Neural progenitor cell (in vitro differentiated cells): ENCODE measurements at regions not wholly inside any gene's neighbourhood (a gene's known extent, or its start where the extent isn't known, plus 50 kb on each side); places are given as distances from the start of the nearest gene placed in this dataset.

Experiments used
- DNase-seq: peaks from one replicate; pipeline ENCODE4 v3.0.0-alpha.2; 2016; ENCODE audit warnings: low spot score
- H2AFZ ChIP-seq: fragments of 200-600 bp; sonication (generic); replicated peaks from 2 replicates; pipeline ENCODE4 v1.6.1; 2016; ENCODE audit warnings: antibody characterized with exemption
- H3F3A ChIP-seq: fragments of 200-600 bp; sonication (generic); 2 replicates; pipeline ENCODE4 v1.6.1; 2016; ENCODE audit warnings: antibody characterized with exemption, low read depth
- H3K27ac ChIP-seq: fragments of 200-600 bp; sonication (generic); 2 replicates; pipeline ENCODE4 v1.5.1; 2016; ENCODE audit warnings: mild to moderate bottlenecking
- H3K27me3 ChIP-seq: fragments of 200-600 bp; sonication (generic); 2 replicates; pipeline ENCODE4 v1.6.1; 2016; ENCODE audit warnings: mild to moderate bottlenecking, moderate library complexity
- H3K36me3 ChIP-seq: fragments of 200-600 bp; sonication (generic); 2 replicates; pipeline ENCODE4 v1.5.1; 2016
- H3K4me1 ChIP-seq: fragments of 200-600 bp; sonication (generic); 2 replicates; pipeline ENCODE4 v1.6.1; 2016; ENCODE audit warnings: mixed run types
- H3K4me2 ChIP-seq: fragments of 200-600 bp; sonication (generic); 2 replicates; pipeline ENCODE4 v1.6.1; 2016
- H3K4me3 ChIP-seq: fragments of 200-600 bp; sonication (generic); 2 replicates; pipeline ENCODE4 v1.5.1; 2016
- H3K79me2 ChIP-seq: fragments of 200-600 bp; sonication (generic); 2 replicates; pipeline ENCODE4 v1.6.1; 2016; ENCODE audit warnings: low read depth
- H3K9ac ChIP-seq: fragments of 200-600 bp; sonication (generic); 2 replicates; pipeline ENCODE4 v1.6.1; 2016
- H3K9me3 ChIP-seq: fragments of 200-600 bp; sonication (generic); 2 replicates; pipeline ENCODE4 v1.5.1; 2016; ENCODE audit warnings: low read depth
- H4K20me1 ChIP-seq: fragments of 200-600 bp; sonication (generic); 2 replicates; pipeline ENCODE4 v1.6.1; 2016; ENCODE audit warnings: low read depth
- H3K27ac Mint-ChIP-seq: 3 replicates; pipeline ENCODE4 v1.8.0; 2021; ENCODE audit warnings: mixed read lengths
- H3K27me3 Mint-ChIP-seq: 2 replicates; pipeline ENCODE4 v1.8.0; 2022; ENCODE audit warnings: low read depth, mild to moderate bottlenecking, inconsistent platforms, moderate library complexity, mixed read lengths; ENCODE audit not compliant: insufficient read depth
- H3K36me3 Mint-ChIP-seq: 3 replicates; pipeline ENCODE4 v1.8.0; 2021; ENCODE audit warnings: mixed read lengths
- H3K4me1 Mint-ChIP-seq: 3 replicates; pipeline ENCODE4 v1.8.0; 2021; ENCODE audit warnings: mixed read lengths
- H3K4me3 Mint-ChIP-seq: 3 replicates; pipeline ENCODE4 v1.8.0; 2021; ENCODE audit warnings: mild to moderate bottlenecking, moderate library complexity, mixed read lengths
- H3K9me3 Mint-ChIP-seq: 3 replicates; pipeline ENCODE4 v1.8.0; 2020; ENCODE audit warnings: mixed read lengths
- CTCF ChIP-seq: fragments of 200-600 bp; sonication (generic); IDR thresholded peaks from 2 replicates; pipeline ENCODE4 v1.5.1; 2017; ENCODE audit warnings: antibody characterized with exemption, mild to moderate bottlenecking
- EZH2 ChIP-seq: fragments of 200-600 bp; sonication (generic); IDR thresholded peaks from 2 replicates; pipeline ENCODE4 v1.6.1; 2017; ENCODE audit warnings: antibody characterized with exemption, mild to moderate bottlenecking, moderate library complexity
- EZH2phosphoT487 ChIP-seq: fragments of 200-600 bp; sonication (generic); IDR thresholded peaks from 2 replicates; pipeline ENCODE4 v1.6.1; 2017; ENCODE audit warnings: antibody characterized with exemption

GRCh38 chr6:102474041-102474807 lies 1080.7 kb downstream of the GRIK2 start:
- Histone ChIP-seq H3K4me3 (no peak overlapping the region), H3K4me2 (no peak overlapping the region), H3K4me1 (no peaks in the 10 kb centered on the region), H3K36me3 (no peaks in the 10 kb centered on the region), H4K20me1 (no peaks in the 10 kb centered on the region), H3K27me3 (no peaks in the 10 kb centered on the region), H2AFZ (no peak overlapping the region), H3K27ac (no peak overlapping the region), H3K9me3 (no peaks in the 10 kb centered on the region), H3F3A (no peaks in the 10 kb centered on the region), H3K79me2 (no peaks in the 10 kb centered on the region), H3K9ac (no peak overlapping the region)
- H3K36me3 Mint-ChIP-seq: no peaks in the 10 kb centered on the region
- no peaks in the 10 kb centered on the region for H3K4me1 Mint-ChIP-seq
- H3K27ac Mint-ChIP-seq: no peak overlapping the region
- H3K27me3 Mint-ChIP-seq: no peaks in the 10 kb centered on the region
- H3K4me3 Mint-ChIP-seq: no peak overlapping the region
- TF ChIP-seq EZH2phosphoT487 (no peak), EZH2 (no peak), CTCF (no peak)
- no peak for DNase-seq
- no peaks in the 10 kb centered on the region for H3K9me3 Mint-ChIP-seq

- Mint-ChIP-seq H3K27me3 (no peaks in the 10 kb centered on the region), H3K9me3 (no peaks in the 10 kb centered on the region), H3K27ac (no peak overlapping the region), H3K36me3 (no peaks in the 10 kb centered on the region), H3K4me1 (no peaks in the 10 kb centered on the region), H3K4me3 (no peak overlapping the region)
- TF ChIP-seq EZH2 (no peak), CTCF (no peak), EZH2phosphoT487 (no peak)
- no peaks in the 10 kb centered on the region for H3K9me3 ChIP-seq
- H4K20me1 ChIP-seq: no peaks in the 10 kb centered on the region
- no peak overlapping the region for H2AFZ ChIP-seq
- no peak overlapping the region for H3K4me2 ChIP-seq
- no peaks in the 10 kb centered on the region for H3K4me1 ChIP-seq
- no peak overlapping the region for H3K4me3 ChIP-seq
- no peak overlapping the region for H3K9ac ChIP-seq
- no peak for DNase-seq
- peaks cover 4% of the 10 kb centered on the region for H3K36me3 ChIP-seq
- H3K79me2 ChIP-seq: no peaks in the 10 kb centered on the region
- H3K27me3 ChIP-seq: peaks cover 3% of the 10 kb centered on the region
- no peaks in the 10 kb centered on the region for H3F3A ChIP-seq
- no peak overlapping the region for H3K27ac ChIP-seq
These were observed 1065.5 kb downstream of the GRIK2 start for GRCh38 chr6:102458990-102459389.

GRCh38 chr6:102438171-102438570 lies 1044.7 kb downstream of the GRIK2 start:
- no peaks in the 10 kb centered on the region for H3K9me3 Mint-ChIP-seq
- no peak overlapping the region for H3K4me3 Mint-ChIP-seq
- Histone ChIP-seq H3K4me2 (no peak overlapping the region), H3K27me3 (no peaks in the 10 kb centered on the region), H3F3A (no peaks in the 10 kb centered on the region), H3K4me1 (no peaks in the 10 kb centered on the region), H2AFZ (no peak overlapping the region), H4K20me1 (no peaks in the 10 kb centered on the region), H3K9me3 (no peaks in the 10 kb centered on the region), H3K4me3 (no peak overlapping the region), H3K27ac (no peak overlapping the region), H3K79me2 (no peaks in the 10 kb centered on the region), H3K36me3 (no peaks in the 10 kb centered on the region), H3K9ac (no peak overlapping the region)
- H3K27ac Mint-ChIP-seq: no peak overlapping the region
- no peaks in the 10 kb centered on the region for H3K36me3 Mint-ChIP-seq
- TF ChIP-seq CTCF: no peak
- no peak for TF ChIP-seq EZH2phosphoT487
- TF ChIP-seq EZH2: no peak
- H3K4me1 Mint-ChIP-seq: no peaks in the 10 kb centered on the region
- DNase-seq: no peak
- H3K27me3 Mint-ChIP-seq: no peaks in the 10 kb centered on the region
